Heart right ventricle (tissue), 16 donors: ENCODE measurements at regions not wholly inside any gene's neighbourhood (a gene's known extent, or its start where the extent isn't known, plus 50 kb on each side); places are given as distances from the start of the nearest gene placed in this dataset.

ENCODE experiments used
- ATAC-seq, 8 donors: fragments of 200-7000 bp; cut with Tn5 transposase; one replicate each; pipeline ENCODE4 v1.9.1; 2020; ENCODE audit warnings: mild to moderate bottlenecking in 8 of 8, moderate library complexity in 8 of 8, moderate number of reproducible peaks in 1 of 8
- DNase-seq, 2 donors: peaks; one replicate each; pipeline ENCODE4 v3.0.0-alpha.2; 2020
- H3K27ac ChIP-seq, 10 donors: fragments of 200-600 bp; sonication (generic) in 2 of 10; one replicate each; pipeline versions ENCODE4 v1.5.0 to v1.8.0; 2020 to 2022; ENCODE audit warnings: mild to moderate bottlenecking in 3 of 10
- H3K27me3 ChIP-seq, 7 donors: fragments of 200-600 bp; one replicate each; pipeline ENCODE4 v1.8.0; 2021 to 2022; ENCODE audit warnings: mild to moderate bottlenecking in 2 of 7
- H3K36me3 ChIP-seq, 9 donors: fragments of 200-600 bp; sonication (generic) in 1 of 9; one replicate each; pipeline versions ENCODE4 v1.5.0 to v1.8.0; 2020 to 2022; ENCODE audit warnings: mild to moderate bottlenecking in 2 of 9
- H3K4me1 ChIP-seq, 9 donors: fragments of 200-600 bp; sonication (generic) in 1 of 9; one replicate each; pipeline versions ENCODE4 v1.5.0 to v1.8.0; 2020 to 2022; ENCODE audit warnings: mild to moderate bottlenecking in 4 of 9
- H3K4me3 ChIP-seq, 10 donors: fragments of 200-600 bp; sonication (generic) in 2 of 10; one replicate each; pipeline versions ENCODE4 v1.5.0 to v1.8.0; 2020 to 2022; ENCODE audit warnings: mild to moderate bottlenecking in 7 of 10, moderate library complexity in 2 of 10
- H3K9me3 ChIP-seq, 11 donors: fragments of 200-600 bp in 10 of 11; sonication (generic) in 2 of 11; one replicate each; pipeline versions ENCODE4 v1.5.0 to v1.8.0; 2013 to 2022; ENCODE audit warnings: mild to moderate bottlenecking in 2 of 11, control low read depth in 1 of 11, moderate library complexity in 1 of 11
- CTCF ChIP-seq, 9 donors: fragments of 200-600 bp; sonication (generic) in 2 of 9; IDR thresholded peaks; one replicate each; pipeline versions ENCODE4 v1.5.0 to v1.8.0; 2021 to 2022; ENCODE audit warnings: antibody characterized with exemption in 9 of 9, mild to moderate bottlenecking in 5 of 9, moderate library complexity in 1 of 9
- WGBS, 2 donors: extraction: QIAGEN DNeasy Blood & Tissue Kit; methylation state at CpG; one replicate each; pipeline ENCODE4 v1.1.7; 2013; ENCODE audit warnings: inconsistent platforms in 1 of 2; 5-methylcytosine and 5-hydroxymethylcytosine counted together
- intact Hi-C, 10 donors: fragments of 100-400 bp; cut with DNase I; formaldehyde crosslinking; loops; one replicate each; pipeline versions ENCODE4 v1.11.1 to v1.14.2; 2022
- donor health status: Arrhythmogenic right ventricular cardiomyopathy.
- donor health status: ischemic (EF 13 %, LVEDD 7.1; RV severe dilation, severe dysfunction).
- donor health status: healthy with polysubstance abuse.
- donor health status: DM: no; HTN: yes; CAD: no.
- donor health status: DM: no; HTN: no; CAD: no.
- donor health status: ischemic (EF 25% LVEDD 6.9; RV normal size, moderate dysfunction).
- donor health status: ischemic (EF 25% LVEDD 5.7; RV mildly dilated, moderate dysfunction).
- donor health status: healthy.
- donor health status: DM: yes; HTN: yes; CAD: no.
- donor health status: Ischemic cardiomyopathy.
- donor health status: ischemic (EF 35%, LVEDD 5.7; RV mildly dilated, moderate dysfunction).
- donor health status: nonischemic (EF 11% LVEDD 7.7; RV severe dilation, severe dysfunction).
- donor health status: DM: yes; HTN: yes; CAD: no.
- donor health status: PGD.
- donor health status: ischemic (EF 29% LVEDD 5.4; RV normal size, mild dysfunction).
- donor health status: nonischemic (EF 23%, LVEDD 6.1; RV moderate dilation, normal function).

- WGBS, 2 donors: 85 to 93% methylated on average over 3 of the region's 3 CpGs
- Histone ChIP-seq H3K9me3 (peaks cover 0 to 27% (median 5%) of the 10 kb centered on the region in 11 donors), H3K27ac (no peak overlapping the region), H3K4me1 (peaks cover 0 to 13% (median 0%) of the 10 kb centered on the region in 9 donors), H3K27me3 (no peaks in the 10 kb centered on the region), H3K36me3 (no peaks in the 10 kb centered on the region), H3K4me3 (no peak overlapping the region)
- DNase-seq (no peak), ATAC-seq (no peak)
- TF ChIP-seq CTCF (IDR thresholded peaks at IDR 0.05): no peak
- intact Hi-C loops: no loop called here
These were observed 332.7 kb upstream of the HAND2 start for GRCh38 chr4:173862754-173863153.

GRCh38 chr4:173860094-173860493 is 330.1 kb upstream of the HAND2 start:
- DNase-seq (no peak), ATAC-seq (peak in 2 of 8 donors; percentile 56 to 61)
- intact Hi-C loops: no loop called here
- no peak for TF ChIP-seq CTCF (IDR thresholded peaks at IDR 0.05)
- WGBS, 2 donors: 64 to 73% methylated on average over 2 of the region's 2 CpGs
- Histone ChIP-seq H3K36me3 (no peaks in the 10 kb centered on the region), H3K9me3 (peaks cover 0 to 21% (median 5%) of the 10 kb centered on the region in 11 donors), H3K27ac (no peak overlapping the region), H3K27me3 (no peaks in the 10 kb centered on the region), H3K4me1 (peaks cover 0 to 13% (median 0%) of the 10 kb centered on the region in 9 donors), H3K4me3 (no peak overlapping the region)

- ATAC-seq: peak in 2 of 8 donors; percentile 40 to 51
- peaks cover 0 to 12% (median 0%) of the 10 kb centered on the region in 11 donors for H3K9me3 ChIP-seq
- intact Hi-C loops: no loop called here
- TF ChIP-seq CTCF (IDR thresholded peaks at IDR 0.05): no peak
- no peak for DNase-seq
- H3K27ac ChIP-seq: no peak overlapping the region
- peaks cover 0 to 13% (median 0%) of the 10 kb centered on the region in 9 donors for H3K4me1 ChIP-seq
- H3K36me3 ChIP-seq: no peaks in the 10 kb centered on the region
- whole genome bisulfite sequencing, 2 donors: 36 to 49% methylated on average over 6 of the region's 6 CpGs
- H3K4me3 ChIP-seq: no peak overlapping the region
- no peaks in the 10 kb centered on the region for H3K27me3 ChIP-seq
These were observed 329.2 kb upstream of the HAND2 start for GRCh38 chr4:173859091-173859713.

GRCh38 chr4:173858471-173858870 is 328.4 kb upstream of the HAND2 start:
- H3K4me1 ChIP-seq: peaks cover 0 to 13% (median 0%) of the 10 kb centered on the region in 9 donors
- H3K27ac ChIP-seq: no peak overlapping the region
- H3K27me3 ChIP-seq: no peaks in the 10 kb centered on the region
- ATAC-seq (no peak), DNase-seq (no peak)
- intact Hi-C loops: no loop called here
- no peak for TF ChIP-seq CTCF (IDR thresholded peaks at IDR 0.05)
- no peak overlapping the region for H3K4me3 ChIP-seq
- no peaks in the 10 kb centered on the region for H3K36me3 ChIP-seq
- peaks cover 0 to 5% (median 0%) of the 10 kb centered on the region in 11 donors for H3K9me3 ChIP-seq
- WGBS, 2 donors: 59 to 87% methylated on average over 2 of the region's 2 CpGs
